PC-3 (cell line): ENCODE measurements at regions not wholly inside any gene's neighbourhood (a gene's known extent, or its start where the extent isn't known, plus 50 kb on each side); places are given as distances from the start of the nearest gene placed in this dataset.

Experiments
- CTCF ChIP-seq: fragments of 300-600 bp; sonication (generic); conservative IDR thresholded peaks from 2 replicates; pipeline ENCODE4 v1.5.1; 2017; ENCODE audit warnings: antibody characterized with exemption, low read depth, mild to moderate bottlenecking, low read length
- EZH2 ChIP-seq: fragments of 300-600 bp; sonication (generic); IDR thresholded peaks from one replicate; pipeline ENCODE4 v1.6.1; 2017; ENCODE audit warnings: antibody characterized with exemption, mild to moderate bottlenecking, low read length; ENCODE audit not compliant: unreplicated experiment
- EZH2phosphoT487 ChIP-seq: fragments of 300-600 bp; sonication (generic); IDR thresholded peaks from 2 replicates; pipeline ENCODE4 v1.6.1; 2018; ENCODE audit warnings: mild to moderate bottlenecking, antibody characterized with exemption, low read length, borderline replicate concordance

GRCh38 chr14:61608245-61609165, 86.8 kb upstream of the HIF1A start:
- no peak for TF ChIP-seq EZH2phosphoT487
- TF ChIP-seq EZH2 = no peak
- TF ChIP-seq CTCF = no peak
